ENCODE measurements at regions not wholly inside any gene's neighbourhood (a gene's known extent, or its start where the extent isn't known, plus 50 kb on each side); places are given as distances from the start of the nearest gene placed in this dataset.
"Not testable (repeated sequence)": the region's sequence is repeated elsewhere in the genome, so short reads cannot be mapped to it uniquely, and the experiment has no call there.

GRCh38 chr2:16905325-16905724 lies 239.7 kb upstream of the CYRIA start:
- not testable (repeated sequence) for H2AK5ac ChIP-seq (ENCODE audit: low read length, severe bottlenecking); H3K27ac ChIP-seq (ENCODE audit: low read length, poor library complexity, severe bottlenecking); H3K18ac ChIP-seq (ENCODE audit: low read depth in 1 of 2, low read length in 2 of 2); H2BK120ac ChIP-seq (ENCODE audit: low read depth, low read length); H2BK15ac ChIP-seq (ENCODE audit: low read depth, poor library complexity, severe bottlenecking); H3K36me3 ChIP-seq (ENCODE audit: control insufficient read depth in 1 of 2, insufficient read depth in 2 of 2, low read depth in 1 of 2, low read length in 2 of 2); H3K9ac ChIP-seq (ENCODE audit: low read length); H3K4me3 ChIP-seq (ENCODE audit: insufficient read depth in 1 of 2, low read depth in 1 of 2, low read length in 2 of 2); H3K4ac ChIP-seq (ENCODE audit: low read depth in 1 of 2, low read length in 2 of 2); H4K91ac ChIP-seq (ENCODE audit: low read length); H2BK12ac ChIP-seq (ENCODE audit: low read length in 2 of 2); H3K79me1 ChIP-seq (replicated peaks; ENCODE audit: low read length, poor library complexity, severe bottlenecking); DNase-seq; H2BK5ac ChIP-seq (ENCODE audit: low read depth, low read length, poor library complexity, severe bottlenecking); H3K9me3 ChIP-seq (ENCODE audit: control insufficient read depth, low read length); H3K14ac ChIP-seq (ENCODE audit: low read length in 2 of 2); H3K4me2 ChIP-seq (ENCODE audit: low read length, poor library complexity, severe bottlenecking); H3K23ac ChIP-seq (ENCODE audit: low read length in 2 of 2); H3K4me1 ChIP-seq (ENCODE audit: control insufficient read depth, insufficient read depth, low read depth, low read length); H3K27me3 ChIP-seq (ENCODE audit: control insufficient read depth in 1 of 2, insufficient read depth in 1 of 2, low read length in 2 of 2); H2AFZ ChIP-seq (ENCODE audit: low read depth, low read length); H4K8ac ChIP-seq (ENCODE audit: low read length)
- 91% methylated on average over 5 of the region's 5 CpGs for WGBS

- H4K91ac ChIP-seq (ENCODE audit: low read length) = no peak overlapping the region
- H3K9ac ChIP-seq (ENCODE audit: low read length) = no peak overlapping the region
- no peak overlapping the region for H2AK5ac ChIP-seq (ENCODE audit: low read length, severe bottlenecking)
- H3K27me3 ChIP-seq (ENCODE audit: control insufficient read depth in 1 of 2, insufficient read depth in 1 of 2, low read length in 2 of 2) = no peaks in the 10 kb centered on the region
- H3K14ac ChIP-seq (ENCODE audit: low read length in 2 of 2) = no peak overlapping the region
- H3K27ac ChIP-seq (ENCODE audit: low read length, poor library complexity, severe bottlenecking) = no peak overlapping the region
- H3K4me1 ChIP-seq (ENCODE audit: control insufficient read depth, insufficient read depth, low read depth, low read length) = no peaks in the 10 kb centered on the region
- no peak overlapping the region for H2BK5ac ChIP-seq (ENCODE audit: low read depth, low read length, poor library complexity, severe bottlenecking)
- no peak overlapping the region for H2BK15ac ChIP-seq (ENCODE audit: low read depth, poor library complexity, severe bottlenecking)
- no peak overlapping the region for H2AFZ ChIP-seq (ENCODE audit: low read depth, low read length)
- H3K4ac ChIP-seq (ENCODE audit: low read depth in 1 of 2, low read length in 2 of 2) = no peak overlapping the region
- H4K8ac ChIP-seq (ENCODE audit: low read length) = no peak overlapping the region
- 34% methylated on average over 4 of the region's 6 CpGs for WGBS
- no peaks in the 10 kb centered on the region for H3K79me1 ChIP-seq (replicated peaks; ENCODE audit: low read length, poor library complexity, severe bottlenecking)
- H2BK120ac ChIP-seq (ENCODE audit: low read depth, low read length) = no peak overlapping the region
- H3K4me2 ChIP-seq (ENCODE audit: low read length, poor library complexity, severe bottlenecking) = no peak overlapping the region
- no peak overlapping the region for H3K18ac ChIP-seq (ENCODE audit: low read depth in 1 of 2, low read length in 2 of 2)
- no peak overlapping the region for H3K4me3 ChIP-seq (ENCODE audit: insufficient read depth in 1 of 2, low read depth in 1 of 2, low read length in 2 of 2)
- no peak overlapping the region for H2BK12ac ChIP-seq (ENCODE audit: low read length in 2 of 2)
- no peak for DNase-seq
- no peaks in the 10 kb centered on the region for H3K36me3 ChIP-seq (ENCODE audit: control insufficient read depth in 1 of 2, insufficient read depth in 2 of 2, low read depth in 1 of 2, low read length in 2 of 2)
- H3K9me3 ChIP-seq (ENCODE audit: control insufficient read depth, low read length) = no peaks in the 10 kb centered on the region
- H3K23ac ChIP-seq (ENCODE audit: low read length in 2 of 2) = no peak overlapping the region
These were observed 234.9 kb upstream of the CYRIA start for GRCh38 chr2:16900405-16901025.

DNA sequence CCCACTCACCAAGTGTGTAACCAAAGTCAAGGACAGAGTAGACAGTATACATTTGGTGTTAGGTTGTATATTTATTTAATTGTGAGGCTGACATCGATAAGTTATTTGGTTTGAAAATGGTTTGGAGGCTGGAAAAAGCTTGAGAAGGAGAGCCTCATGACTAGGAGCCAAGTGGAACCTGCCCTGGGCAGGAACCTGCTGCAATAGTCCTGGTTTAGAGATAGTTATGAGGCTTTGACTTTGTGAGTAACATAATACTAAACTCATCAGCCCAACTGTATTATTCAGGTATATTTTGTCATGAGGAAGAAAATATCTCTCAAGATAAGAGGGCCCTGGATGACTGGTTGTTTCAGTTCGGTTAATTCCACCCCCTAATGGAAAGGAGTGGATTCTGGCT lies 234.3 kb upstream of the CYRIA start:
- Histone ChIP-seq H4K91ac (ENCODE audit: low read length) (no peak overlapping the region), H2AFZ (ENCODE audit: low read depth, low read length) (no peak overlapping the region), H3K4me1 (ENCODE audit: control insufficient read depth, insufficient read depth, low read depth, low read length) (no peaks in the 10 kb centered on the region), H3K14ac (ENCODE audit: low read length in 2 of 2) (no peak overlapping the region), H2BK5ac (ENCODE audit: low read depth, low read length, poor library complexity, severe bottlenecking) (no peak overlapping the region), H3K23ac (ENCODE audit: low read length in 2 of 2) (no peak overlapping the region), H3K4me3 (ENCODE audit: insufficient read depth in 1 of 2, low read depth in 1 of 2, low read length in 2 of 2) (no peak overlapping the region), H3K79me1 (replicated peaks; ENCODE audit: low read length, poor library complexity, severe bottlenecking) (no peaks in the 10 kb centered on the region), H2BK12ac (ENCODE audit: low read length in 2 of 2) (no peak overlapping the region), H3K27me3 (ENCODE audit: control insufficient read depth in 1 of 2, insufficient read depth in 1 of 2, low read length in 2 of 2) (no peaks in the 10 kb centered on the region), H3K27ac (ENCODE audit: low read length, poor library complexity, severe bottlenecking) (no peak overlapping the region), H3K4ac (ENCODE audit: low read depth in 1 of 2, low read length in 2 of 2) (no peak overlapping the region), H3K9ac (ENCODE audit: low read length) (no peak overlapping the region), H3K18ac (ENCODE audit: low read depth in 1 of 2, low read length in 2 of 2) (no peak overlapping the region), H2BK120ac (ENCODE audit: low read depth, low read length) (no peak overlapping the region), H3K4me2 (ENCODE audit: low read length, poor library complexity, severe bottlenecking) (no peak overlapping the region), H3K36me3 (ENCODE audit: control insufficient read depth in 1 of 2, insufficient read depth in 2 of 2, low read depth in 1 of 2, low read length in 2 of 2) (no peaks in the 10 kb centered on the region), H2AK5ac (ENCODE audit: low read length, severe bottlenecking) (no peak overlapping the region), H2BK15ac (ENCODE audit: low read depth, poor library complexity, severe bottlenecking) (no peak overlapping the region), H3K9me3 (ENCODE audit: control insufficient read depth, low read length) (no peaks in the 10 kb centered on the region), H4K8ac (ENCODE audit: low read length) (no peak overlapping the region)
- 65% methylated on average over 2 of the region's 2 CpGs for WGBS
- DNase-seq = no peak

DNA sequence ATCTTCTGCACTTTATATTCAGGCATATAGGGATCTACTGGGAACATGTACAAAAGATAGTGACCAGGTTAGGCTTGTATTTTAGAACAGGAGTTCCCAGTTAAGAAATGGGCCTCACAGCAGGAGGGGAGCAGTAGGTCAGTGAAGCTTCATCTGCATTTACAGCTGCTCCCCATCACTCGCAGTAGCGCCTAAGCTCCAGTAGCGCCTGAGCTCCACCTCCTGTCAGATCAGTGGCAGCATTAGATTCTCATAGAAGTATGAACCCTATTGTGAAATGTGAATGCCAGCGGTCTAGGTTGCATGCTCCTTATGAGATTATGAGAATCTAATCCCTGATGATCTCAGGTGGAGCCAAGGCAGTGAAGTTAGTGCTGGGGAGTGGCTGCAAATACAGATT lies 224.4 kb upstream of the CYRIA start:
- DNase-seq = no peak
- no peak overlapping the region for H3K9ac ChIP-seq (ENCODE audit: low read length)
- no peaks in the 10 kb centered on the region for H3K36me3 ChIP-seq (ENCODE audit: control insufficient read depth in 1 of 2, insufficient read depth in 2 of 2, low read depth in 1 of 2, low read length in 2 of 2)
- H3K9me3 ChIP-seq (ENCODE audit: control insufficient read depth, low read length) = no peaks in the 10 kb centered on the region
- no peaks in the 10 kb centered on the region for H3K79me1 ChIP-seq (replicated peaks; ENCODE audit: low read length, poor library complexity, severe bottlenecking)
- no peak overlapping the region for H3K18ac ChIP-seq (ENCODE audit: low read depth in 1 of 2, low read length in 2 of 2)
- H3K4me1 ChIP-seq (ENCODE audit: control insufficient read depth, insufficient read depth, low read depth, low read length) = no peaks in the 10 kb centered on the region
- H3K27ac ChIP-seq (ENCODE audit: low read length, poor library complexity, severe bottlenecking) = no peak overlapping the region
- H4K8ac ChIP-seq (ENCODE audit: low read length) = no peak overlapping the region
- H3K14ac ChIP-seq (ENCODE audit: low read length in 2 of 2) = no peak overlapping the region
- no peak overlapping the region for H3K23ac ChIP-seq (ENCODE audit: low read length in 2 of 2)
- H3K27me3 ChIP-seq (ENCODE audit: control insufficient read depth in 1 of 2, insufficient read depth in 1 of 2, low read length in 2 of 2) = no peaks in the 10 kb centered on the region
- no peak overlapping the region for H2AK5ac ChIP-seq (ENCODE audit: low read length, severe bottlenecking)
- no peak overlapping the region for H2BK5ac ChIP-seq (ENCODE audit: low read depth, low read length, poor library complexity, severe bottlenecking)
- WGBS = 55% methylated on average over 4 of the region's 4 CpGs
- H2BK15ac ChIP-seq (ENCODE audit: low read depth, poor library complexity, severe bottlenecking) = no peak overlapping the region
- no peak overlapping the region for H2BK12ac ChIP-seq (ENCODE audit: low read length in 2 of 2)
- H4K91ac ChIP-seq (ENCODE audit: low read length) = no peak overlapping the region
- no peak overlapping the region for H3K4me3 ChIP-seq (ENCODE audit: insufficient read depth in 1 of 2, low read depth in 1 of 2, low read length in 2 of 2)
- H2BK120ac ChIP-seq (ENCODE audit: low read depth, low read length) = no peak overlapping the region
- H3K4me2 ChIP-seq (ENCODE audit: low read length, poor library complexity, severe bottlenecking) = no peak overlapping the region
- no peak overlapping the region for H3K4ac ChIP-seq (ENCODE audit: low read depth in 1 of 2, low read length in 2 of 2)
- no peak overlapping the region for H2AFZ ChIP-seq (ENCODE audit: low read depth, low read length)

All from mesenchymal stem cell (in vitro differentiated cells and primary cell).